ENCODE measurements at regions not wholly inside any gene's neighbourhood (a gene's known extent, or its start where the extent isn't known, plus 50 kb on each side); places are given as distances from the start of the nearest gene placed in this dataset.

DNA sequence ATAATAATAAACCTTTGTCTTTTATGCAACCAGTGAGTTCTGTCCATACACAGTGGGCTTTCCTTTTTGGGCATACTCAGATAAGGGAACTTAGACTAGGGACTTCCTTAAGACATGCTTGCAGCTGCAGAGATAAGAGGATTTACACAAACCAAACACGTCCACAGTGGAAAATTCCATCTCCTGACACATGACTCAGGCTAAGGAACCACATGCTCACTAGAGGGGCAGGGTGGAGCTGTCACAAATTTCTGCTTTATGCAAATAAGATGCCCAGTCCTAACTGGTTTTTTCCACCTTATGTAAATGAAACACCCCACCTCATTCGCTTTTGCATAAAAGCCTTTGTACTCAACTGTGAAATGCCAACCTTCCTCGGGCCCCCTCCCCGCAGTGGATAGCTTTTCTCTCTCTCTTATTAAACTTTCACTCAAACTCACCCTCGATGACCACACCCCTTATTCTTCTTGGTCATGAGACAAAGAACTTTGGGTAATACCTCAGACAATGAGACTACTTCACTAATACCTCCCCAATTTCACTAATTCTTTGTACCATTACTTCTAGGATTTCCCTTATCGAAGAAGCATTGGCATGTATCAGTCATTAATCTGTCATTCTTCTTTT lies 170.3 kb upstream of the FTMT start:
- no peak for DNase-seq

DNA sequence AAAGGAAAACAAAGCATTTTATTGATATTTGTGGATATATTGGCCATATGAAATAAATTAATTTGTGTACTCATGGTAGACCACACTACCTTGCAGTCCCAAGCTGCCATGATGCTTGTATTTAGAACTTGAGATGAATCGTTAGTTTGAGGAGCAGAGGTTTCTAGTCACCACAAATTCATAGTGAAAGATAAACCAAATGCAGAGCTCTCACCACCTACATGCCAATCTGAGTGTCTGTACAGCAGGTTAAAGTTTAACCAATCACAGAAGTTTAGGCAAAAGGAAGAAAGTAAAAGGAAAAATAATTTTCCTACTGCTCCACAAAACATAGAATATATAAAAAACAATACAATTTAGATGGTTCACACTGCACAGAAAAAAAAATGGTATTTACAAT lies 163.6 kb upstream of the FTMT start:
- no peak for DNase-seq

DNA sequence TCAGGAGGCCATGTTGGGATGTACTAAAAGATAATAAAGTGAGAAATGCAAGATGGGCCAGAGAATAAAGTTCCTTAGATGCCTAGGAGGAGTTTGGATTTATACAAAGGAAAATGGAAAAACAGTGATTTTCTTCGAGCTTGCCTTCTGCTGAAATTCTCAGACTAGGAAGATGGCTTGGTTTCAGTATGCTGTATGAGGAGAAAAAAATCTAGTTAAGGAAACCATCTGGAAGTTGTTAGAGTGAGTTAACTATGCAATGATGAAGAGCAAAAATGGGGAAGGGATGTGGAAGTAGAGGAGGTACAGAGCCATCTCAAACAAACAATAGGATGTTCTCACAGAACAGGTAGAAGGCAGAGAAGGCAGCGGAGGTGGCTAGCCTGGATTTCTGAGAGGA lies 162.9 kb upstream of the FTMT start:
- no peak for DNase-seq

GRCh38 chr5:121691478-121691877 lies 160.2 kb upstream of the FTMT start:
- no peak for DNase-seq

GRCh38 chr5:121692158-121692557 lies 159.5 kb upstream of the FTMT start:
- no peak for DNase-seq

GRCh38 chr5:121693864-121694263 lies 157.8 kb upstream of the FTMT start:
- no peak for DNase-seq

DNA sequence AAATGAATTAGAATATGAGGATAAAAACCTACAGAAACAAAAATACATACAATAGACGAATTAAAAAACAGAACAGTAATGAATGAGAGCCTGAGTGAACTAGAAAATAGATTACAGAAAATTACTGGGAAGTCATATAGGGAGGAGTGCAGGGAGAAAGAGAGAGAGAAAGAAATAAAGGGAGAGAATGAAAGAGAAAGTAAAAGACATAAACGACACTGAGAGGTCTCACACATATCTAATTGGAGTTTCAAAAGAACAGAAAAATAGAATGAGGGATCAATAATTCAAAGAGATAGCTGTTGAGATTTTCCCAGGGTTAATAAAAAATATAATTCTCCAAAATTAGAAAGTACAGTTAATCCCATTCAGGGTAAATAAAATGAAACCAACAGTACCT lies 156.4 kb upstream of the FTMT start:
- no peak for DNase-seq

DNA sequence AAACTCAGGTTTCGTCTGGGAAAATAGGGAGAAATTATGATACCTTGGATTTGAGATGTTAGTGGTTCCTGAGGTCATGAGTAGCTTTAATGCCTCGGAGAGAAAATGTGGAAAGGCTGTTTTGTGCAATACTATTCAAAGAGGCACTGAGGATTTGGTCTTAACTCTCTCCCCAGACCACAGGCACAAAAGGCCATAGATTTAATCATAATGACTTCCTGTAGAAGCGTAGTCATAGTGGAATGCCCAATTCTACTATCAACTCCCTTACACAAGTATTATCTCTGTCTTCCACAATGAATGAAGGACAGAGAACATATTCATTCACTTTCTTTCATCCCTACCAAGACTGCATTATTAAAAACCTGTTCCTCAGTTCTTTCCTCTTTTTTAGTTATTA lies 153.0 kb upstream of the FTMT start:
- DNase-seq: no peak

- DNase-seq: no peak
Observed at GRCh38 chr5:121701731-121702130, 150.0 kb upstream of the FTMT start.

- DNase-seq: no peak
Observed at GRCh38 chr5:121702682-121703081, 149.0 kb upstream of the FTMT start.

DNA sequence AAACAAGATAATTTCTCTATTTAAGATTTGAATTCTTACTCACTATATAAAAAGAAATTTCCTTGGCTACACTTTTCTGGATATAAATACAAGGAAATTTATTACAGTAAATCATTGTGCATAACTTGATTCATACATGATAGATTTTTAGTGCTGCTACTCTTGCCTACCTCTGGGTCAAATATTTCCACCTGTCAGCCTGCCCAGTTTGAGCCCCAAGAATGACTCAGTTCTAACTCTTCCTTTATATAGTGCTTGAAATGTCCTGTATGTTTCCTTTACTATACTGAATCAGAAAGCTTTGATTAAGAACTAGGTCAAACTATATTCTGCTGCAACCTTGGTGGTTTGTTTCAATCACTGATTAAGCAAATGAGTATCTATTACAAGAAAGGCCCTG lies 147.4 kb upstream of the FTMT start:
- no peak for DNase-seq

- no peak for DNase-seq
Observed at GRCh38 chr5:121706686-121707085, 145.0 kb upstream of the FTMT start.

- DNase-seq: no peak
Observed at GRCh38 chr5:121707178-121707577, 144.5 kb upstream of the FTMT start.

DNA sequence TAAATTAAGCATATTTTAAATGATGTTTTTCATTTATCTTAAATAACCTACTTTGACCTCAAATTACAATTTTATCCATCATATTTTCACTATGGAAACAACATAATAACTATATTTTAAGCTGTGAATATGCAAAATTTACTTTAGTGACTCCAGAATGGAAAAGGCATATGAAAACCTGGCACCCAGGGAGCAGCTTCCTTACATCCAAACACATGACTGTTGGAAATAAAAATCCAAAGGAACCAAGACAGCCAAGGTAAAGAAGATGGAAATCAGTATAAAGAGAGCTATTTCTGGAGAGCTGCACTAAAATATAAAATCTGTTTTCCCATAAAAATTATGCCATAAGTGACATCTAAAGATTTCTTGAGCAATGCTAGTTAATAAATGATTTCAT lies 140.3 kb upstream of the FTMT start:
- no peak for DNase-seq

GRCh38 chr5:121719255-121719654 lies 132.4 kb upstream of the FTMT start:
- no peak for DNase-seq

- DNase-seq: no peak
Observed at GRCh38 chr5:121725450-121725849, 126.2 kb upstream of the FTMT start.

- no peak for DNase-seq
Observed at GRCh38 chr5:121726991-121727390, 124.7 kb upstream of the FTMT start.

DNA sequence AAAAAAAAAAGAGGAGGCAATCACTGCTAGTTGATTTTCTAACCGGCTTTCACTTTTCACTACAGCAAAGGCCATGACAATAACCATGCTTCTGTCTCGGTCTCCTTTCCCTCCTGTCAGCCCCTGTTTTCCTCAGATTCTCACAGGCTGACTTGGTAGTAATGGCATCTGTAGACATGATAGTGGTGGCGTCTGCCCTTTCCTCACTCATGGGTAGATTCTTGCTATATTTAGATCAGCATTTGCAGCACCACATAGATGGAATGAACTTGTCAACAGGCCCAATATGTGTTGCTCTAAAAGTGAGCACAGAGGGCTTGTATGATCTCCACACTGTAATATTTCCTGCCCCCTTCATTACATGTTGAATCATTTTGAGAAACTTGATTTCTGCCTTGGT lies 120.3 kb upstream of the FTMT start:
- no peak for DNase-seq

- no peak for DNase-seq
Observed at GRCh38 chr5:121735618-121736017, 116.1 kb upstream of the FTMT start.

GRCh38 chr5:121737120-121737519 lies 114.6 kb upstream of the FTMT start:
- no peak for DNase-seq

- no peak for DNase-seq
Observed at GRCh38 chr5:121741156-121741555, 110.5 kb upstream of the FTMT start.

GRCh38 chr5:121744577-121744976 lies 107.1 kb upstream of the FTMT start:
- DNase-seq: no peak

DNA sequence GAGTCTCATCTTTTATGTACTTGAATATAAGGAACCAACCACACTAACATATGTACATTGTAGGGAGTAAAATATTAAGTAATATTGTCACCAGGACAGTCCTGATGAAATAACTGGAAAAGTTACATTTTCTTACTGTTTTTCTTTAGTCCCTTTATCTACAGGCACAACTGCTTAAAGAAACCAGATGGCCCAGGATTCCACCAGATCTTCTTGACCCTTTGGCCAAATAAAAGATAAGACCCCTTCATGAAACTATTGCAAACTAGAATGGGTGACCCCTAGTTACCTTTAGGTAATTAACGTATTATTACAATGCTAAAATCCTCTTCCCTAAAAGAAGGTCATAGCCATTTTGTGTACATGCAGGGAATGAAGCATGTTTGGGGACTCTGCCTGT lies 106.3 kb upstream of the FTMT start:
- DNase-seq: no peak

- no peak for DNase-seq
Observed at GRCh38 chr5:121746763-121747162, 104.9 kb upstream of the FTMT start.

GRCh38 chr5:121748686-121749085 lies 103.0 kb upstream of the FTMT start:
- DNase-seq: peak; percentile 82

GRCh38 chr5:121752149-121752548 lies 99.5 kb upstream of the FTMT start:
- no peak for DNase-seq

Measured in islet precursor cell (in vitro differentiated cells).